ENCODE measurements at regions not wholly inside any gene's neighbourhood (a gene's known extent, or its start where the extent isn't known, plus 50 kb on each side); places are given as distances from the start of the nearest gene placed in this dataset.
"Not testable (repeated sequence)": the region's sequence is repeated elsewhere in the genome, so short reads cannot be mapped to it uniquely, and the experiment has no call there.

- no peak for DNase-seq (ENCODE audit: low spot score)
These were observed 154.7 kb upstream of the ATXN7L3B start for GRCh38 chr12:74382983-74383382.

DNA sequence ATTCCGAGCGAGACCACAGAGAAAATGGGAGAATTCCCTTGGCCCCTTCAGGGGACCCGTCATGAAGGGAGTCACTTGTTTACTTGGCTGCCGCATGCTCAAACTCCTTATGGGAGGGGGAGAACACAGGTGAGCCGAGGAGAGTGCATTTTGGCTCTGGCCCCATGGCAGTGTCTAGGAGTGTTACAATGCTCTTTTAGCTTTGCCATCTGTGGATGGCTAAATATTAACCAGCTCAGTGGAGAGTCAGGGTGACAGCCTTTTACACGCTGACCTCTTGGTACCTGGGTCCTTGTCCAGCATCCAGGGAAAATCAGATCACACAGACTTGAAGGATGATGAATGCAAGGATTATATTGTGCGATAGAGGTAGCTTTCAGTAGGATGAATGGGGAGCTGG, 146.4 kb upstream of the ATXN7L3B start:
- no peak for DNase-seq (ENCODE audit: low spot score)

- no peak for DNase-seq (ENCODE audit: low spot score)
These were observed 144.4 kb upstream of the ATXN7L3B start for GRCh38 chr12:74393272-74393671.

- DNase-seq (ENCODE audit: low spot score), result no peak
These were observed 143.0 kb upstream of the ATXN7L3B start for GRCh38 chr12:74394647-74395046.

- no peak for DNase-seq (ENCODE audit: low spot score)
These were observed 136.6 kb upstream of the ATXN7L3B start for GRCh38 chr12:74401035-74401434.

DNA sequence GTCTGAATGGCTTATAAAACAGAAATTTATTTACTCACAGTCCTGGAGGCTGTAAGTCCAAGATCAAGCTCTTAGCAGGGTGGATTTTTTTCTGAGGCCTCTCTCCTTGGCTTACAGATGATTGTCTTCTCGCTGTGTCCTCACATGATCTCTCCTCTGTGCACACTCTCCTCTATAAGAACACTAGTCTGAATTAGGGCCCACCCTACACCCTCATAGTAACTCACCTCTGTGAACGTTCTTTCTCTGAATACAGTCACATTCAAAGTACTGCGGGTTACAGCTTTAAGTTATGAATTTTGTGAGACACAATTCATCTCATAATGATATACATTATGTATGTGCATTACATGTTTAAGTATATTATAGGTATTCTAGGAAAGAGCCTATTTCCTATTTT, 135.7 kb upstream of the ATXN7L3B start:
- no peak for DNase-seq (ENCODE audit: low spot score)

DNA sequence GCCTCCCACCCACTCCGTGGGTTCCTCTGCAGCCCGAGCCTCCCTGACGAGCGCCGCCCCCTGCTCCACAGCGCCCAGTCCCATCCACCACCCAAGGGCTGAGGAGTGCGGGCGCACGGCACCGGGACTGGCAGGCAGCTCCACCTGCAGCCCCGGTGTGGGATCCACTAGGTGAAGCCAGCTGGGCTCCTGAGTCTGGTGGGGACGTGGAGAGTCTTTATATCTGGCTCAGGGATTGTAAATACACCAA, 134.5 kb upstream of the ATXN7L3B start:
- DNase-seq (ENCODE audit: low spot score), result not testable (repeated sequence)

DNA sequence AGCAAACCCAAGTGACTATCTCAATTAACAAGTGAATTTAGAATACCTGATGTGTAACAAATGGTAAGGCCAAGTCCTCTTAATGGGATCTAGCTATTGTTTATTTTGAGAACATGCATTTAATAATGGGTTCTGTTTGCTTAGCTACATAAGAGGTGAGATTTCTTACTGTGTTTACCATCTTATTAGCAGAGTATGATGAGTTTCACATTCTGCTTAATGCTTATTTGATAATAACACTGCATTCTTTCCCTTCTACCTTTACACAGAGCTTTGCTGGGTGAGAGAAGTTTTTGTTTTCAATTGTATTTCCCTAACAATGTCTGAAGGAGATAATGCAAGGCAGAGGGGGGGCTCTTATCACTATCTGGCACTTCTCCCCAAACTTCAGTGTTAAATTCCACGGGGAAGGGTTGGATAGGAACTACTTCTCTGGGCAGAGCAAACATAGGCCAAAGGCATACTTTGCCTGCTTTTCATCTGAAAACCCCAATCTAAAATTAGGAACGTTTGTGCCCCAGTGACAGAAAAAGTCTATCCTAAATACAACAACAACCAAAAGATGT, 129.0 kb upstream of the ATXN7L3B start:
- no peak for DNase-seq (ENCODE audit: low spot score)

GRCh38 chr12:74412606-74413230, 124.9 kb upstream of the ATXN7L3B start:
- DNase-seq (ENCODE audit: low spot score), result no peak

DNA sequence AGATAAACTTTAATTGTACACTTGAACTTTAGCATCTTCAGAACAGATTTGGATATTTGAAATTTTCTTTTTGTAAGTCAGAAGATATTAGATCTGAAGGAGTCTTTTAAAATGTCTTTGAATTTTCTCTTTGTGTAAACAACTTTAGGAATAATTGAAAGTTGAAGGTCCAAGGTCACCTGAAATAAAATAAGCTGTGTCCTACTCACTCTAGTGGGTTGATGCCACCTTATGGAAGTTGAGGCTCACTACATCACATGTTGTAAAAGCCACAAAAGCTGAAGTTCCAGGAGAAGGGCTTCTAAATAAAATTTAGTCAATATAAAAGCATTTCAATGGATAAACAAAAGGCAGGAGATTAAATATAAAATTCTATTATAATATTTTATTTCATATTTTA, 122.0 kb upstream of the ATXN7L3B start:
- peak; percentile 11 for DNase-seq (ENCODE audit: low spot score)

GRCh38 chr12:74418573-74418972, 119.1 kb upstream of the ATXN7L3B start:
- no peak for DNase-seq (ENCODE audit: low spot score)

DNA sequence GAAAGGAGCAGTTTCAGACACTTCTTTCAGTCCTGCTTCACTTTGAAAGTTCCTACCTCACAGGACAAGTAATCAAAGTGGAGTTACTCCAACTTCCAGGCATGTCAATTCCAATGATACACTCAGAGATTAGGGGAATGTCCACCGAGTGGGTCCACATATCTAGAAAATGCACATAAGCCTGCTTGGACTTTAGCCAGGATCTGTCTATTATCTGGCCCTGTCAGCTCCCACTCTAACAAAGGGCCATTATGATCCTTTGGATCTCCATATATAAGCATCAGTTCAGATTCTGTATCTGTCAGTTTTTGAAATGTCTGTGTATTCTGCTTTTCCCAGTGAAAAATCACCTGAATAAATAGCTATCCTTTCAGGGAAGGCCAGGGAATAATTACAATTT, 112.9 kb upstream of the ATXN7L3B start:
- DNase-seq (ENCODE audit: low spot score), result no peak

DNA sequence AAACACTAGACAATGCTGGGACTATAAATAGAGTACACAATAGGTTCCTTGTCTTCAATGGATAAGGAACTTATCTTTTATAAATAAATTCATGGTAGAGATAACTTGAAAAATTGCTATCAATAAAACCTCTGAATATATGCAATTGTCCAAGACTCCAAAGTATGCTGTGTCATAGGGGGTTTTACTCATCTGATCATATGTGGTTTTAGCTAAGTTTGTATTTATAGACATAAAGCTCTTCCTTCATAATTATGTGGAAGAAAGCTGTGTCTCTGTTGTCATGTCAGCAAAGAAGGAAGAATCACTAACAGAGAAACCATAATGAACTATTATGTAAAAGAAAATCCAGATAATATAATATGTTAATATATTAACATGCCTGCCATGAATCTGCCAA, 111.5 kb upstream of the ATXN7L3B start:
- DNase-seq (ENCODE audit: low spot score), result no peak

GRCh38 chr12:74429535-74429934, 108.1 kb upstream of the ATXN7L3B start:
- no peak for DNase-seq (ENCODE audit: low spot score)

DNA sequence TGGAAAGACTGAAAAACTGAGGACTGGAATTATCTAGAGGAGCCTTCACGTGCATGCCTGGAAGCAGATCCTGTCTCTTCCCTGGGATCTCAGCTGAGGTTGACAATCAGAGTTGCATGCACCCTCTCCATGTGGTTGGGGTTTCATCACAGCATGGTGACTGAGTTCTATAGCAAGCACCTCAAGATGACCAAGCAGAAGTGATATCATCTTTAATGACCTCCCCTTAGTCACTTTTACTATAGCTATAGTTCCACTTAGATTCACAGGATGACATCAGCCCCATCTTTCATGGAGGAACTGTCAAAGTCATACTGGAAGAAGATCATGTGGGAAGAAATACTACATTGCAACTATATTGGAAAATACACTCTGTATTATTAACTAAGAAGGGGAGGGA, 105.8 kb upstream of the ATXN7L3B start:
- DNase-seq (ENCODE audit: low spot score), result no peak

GRCh38 chr12:74440469-74440868, 97.2 kb upstream of the ATXN7L3B start:
- no peak for DNase-seq (ENCODE audit: low spot score)

- no peak for DNase-seq (ENCODE audit: low spot score)
These were observed 95.8 kb upstream of the ATXN7L3B start for GRCh38 chr12:74441872-74442271.

DNA sequence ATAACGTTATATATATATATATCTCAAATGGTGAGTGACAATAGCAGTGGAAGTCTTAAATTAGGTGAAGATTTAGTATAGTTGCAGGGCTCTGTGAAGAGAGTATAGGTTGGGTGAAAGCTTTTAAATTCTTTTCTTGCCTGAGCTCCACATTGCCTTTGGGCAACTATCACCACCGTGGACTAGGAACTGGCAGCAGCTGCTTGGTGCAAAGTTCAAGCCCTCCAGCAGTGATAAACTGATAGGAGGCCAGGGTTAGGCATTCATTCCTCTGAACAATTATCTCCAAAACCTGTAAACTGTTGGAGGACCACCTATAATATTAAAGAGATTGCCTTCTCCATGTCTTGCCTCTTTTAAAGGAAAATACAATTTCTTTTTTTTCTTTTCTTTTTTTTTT, 91.2 kb upstream of the ATXN7L3B start:
- no peak for DNase-seq (ENCODE audit: low spot score)

GRCh38 chr12:74449872-74450271, 87.8 kb upstream of the ATXN7L3B start:
- DNase-seq (ENCODE audit: low spot score), result no peak

- no peak for DNase-seq (ENCODE audit: low spot score)
These were observed 83.5 kb upstream of the ATXN7L3B start for GRCh38 chr12:74454109-74454508.

DNA sequence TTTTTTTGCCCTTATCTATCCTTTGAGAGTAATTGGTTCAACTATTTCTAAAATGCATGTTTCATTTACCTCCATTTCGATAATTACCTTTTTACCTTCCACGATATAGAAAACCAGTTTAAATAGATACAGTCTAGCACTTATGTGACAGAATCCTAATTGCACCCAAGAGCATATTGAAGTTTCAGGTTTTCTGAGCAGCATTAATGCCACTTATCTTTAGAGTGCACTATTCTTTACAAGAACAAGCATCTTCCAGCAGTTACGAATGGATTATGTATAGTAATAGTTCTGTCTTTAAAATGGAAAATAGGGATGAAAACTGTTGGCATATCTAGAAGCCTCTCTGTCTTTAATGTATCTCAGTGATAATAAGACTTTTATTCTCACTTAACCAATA, 82.2 kb upstream of the ATXN7L3B start:
- DNase-seq (ENCODE audit: low spot score), result no peak

GRCh38 chr12:74456431-74456830, 81.2 kb upstream of the ATXN7L3B start:
- DNase-seq (ENCODE audit: low spot score), result no peak

DNA sequence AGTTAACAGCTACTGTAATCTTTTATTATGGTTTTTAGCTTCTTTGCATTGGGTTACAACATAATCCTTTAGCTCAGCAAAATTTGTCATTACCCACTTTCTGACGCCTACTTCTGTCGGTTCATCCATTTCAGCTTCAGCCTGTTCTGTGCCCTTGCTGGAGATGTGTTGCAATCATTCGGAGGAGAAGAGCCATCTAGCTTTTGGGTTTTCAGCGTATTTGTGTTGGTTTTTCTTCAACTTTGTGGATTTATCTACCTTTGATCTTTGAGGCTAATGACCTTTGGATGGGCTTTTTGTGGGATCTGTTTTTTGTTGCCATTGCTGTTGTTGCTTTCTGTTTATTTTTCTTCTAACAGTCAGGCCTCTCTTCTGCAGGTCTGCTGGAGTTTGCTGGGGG, 69.2 kb upstream of the ATXN7L3B start:
- DNase-seq (ENCODE audit: low spot score), result no peak

- DNase-seq (ENCODE audit: low spot score), result no peak
These were observed 61.4 kb upstream of the ATXN7L3B start for GRCh38 chr12:74476234-74476633.

GRCh38 chr12:74481078-74481477, 56.6 kb upstream of the ATXN7L3B start:
- no peak for DNase-seq (ENCODE audit: low spot score)
